ENCODE measurements at regions not wholly inside any gene's neighbourhood (a gene's known extent, or its start where the extent isn't known, plus 50 kb on each side); places are given as distances from the start of the nearest gene placed in this dataset.

DNA sequence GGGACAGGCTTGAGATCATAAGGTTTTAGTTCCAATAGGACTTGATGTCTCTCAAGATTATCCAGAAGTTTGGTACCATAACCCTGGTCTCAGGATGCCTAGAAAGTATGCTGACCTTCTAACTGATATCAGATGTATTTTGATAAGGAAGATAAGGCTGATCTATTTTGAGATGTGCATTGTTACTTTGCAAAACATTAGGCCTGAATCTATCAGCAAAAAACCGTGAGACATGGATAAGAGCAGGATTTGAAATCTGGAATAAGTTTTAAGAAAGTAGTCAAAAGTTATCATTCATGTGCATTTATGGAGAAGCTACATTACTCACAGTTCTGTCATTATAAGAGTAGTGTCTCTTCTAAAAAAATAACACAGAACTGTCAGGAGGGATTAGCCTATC, 467.1 kb upstream of the HS3ST1 start:
- TF ChIP-seq, protein P1, sequence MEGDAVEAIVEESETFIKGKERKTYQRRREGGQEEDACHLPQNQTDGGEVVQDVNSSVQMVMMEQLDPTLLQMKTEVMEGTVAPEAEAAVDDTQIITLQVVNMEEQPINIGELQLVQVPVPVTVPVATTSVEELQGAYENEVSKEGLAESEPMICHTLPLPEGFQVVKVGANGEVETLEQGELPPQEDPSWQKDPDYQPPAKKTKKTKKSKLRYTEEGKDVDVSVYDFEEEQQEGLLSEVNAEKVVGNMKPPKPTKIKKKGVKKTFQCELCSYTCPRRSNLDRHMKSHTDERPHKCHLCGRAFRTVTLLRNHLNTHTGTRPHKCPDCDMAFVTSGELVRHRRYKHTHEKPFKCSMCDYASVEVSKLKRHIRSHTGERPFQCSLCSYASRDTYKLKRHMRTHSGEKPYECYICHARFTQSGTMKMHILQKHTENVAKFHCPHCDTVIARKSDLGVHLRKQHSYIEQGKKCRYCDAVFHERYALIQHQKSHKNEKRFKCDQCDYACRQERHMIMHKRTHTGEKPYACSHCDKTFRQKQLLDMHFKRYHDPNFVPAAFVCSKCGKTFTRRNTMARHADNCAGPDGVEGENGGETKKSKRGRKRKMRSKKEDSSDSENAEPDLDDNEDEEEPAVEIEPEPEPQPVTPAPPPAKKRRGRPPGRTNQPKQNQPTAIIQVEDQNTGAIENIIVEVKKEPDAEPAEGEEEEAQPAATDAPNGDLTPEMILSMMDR (conservative IDR thresholded peaks at IDR 0.05; ENCODE audit: low read depth, low read length) = no peak
- TF ChIP-seq EZH2 (IDR thresholded peaks at IDR 0.05; ENCODE audit: low read length, unreplicated experiment) = no peak
- no peak for TF ChIP-seq EZH2phosphoT487 (IDR thresholded peaks at IDR 0.05; ENCODE audit: borderline replicate concordance, low read length)

Data from PC-3 (cell line).